Activated naive CD4-positive, alpha-beta T cell treated with anti-CD3 and anti-CD28 coated beads, Interleukin-2, amount 50 U/mL, for 24 hours (primary cell): ENCODE measurements at regions not wholly inside any gene's neighbourhood (a gene's known extent, or its start where the extent isn't known, plus 50 kb on each side); places are given as distances from the start of the nearest gene placed in this dataset.
"Not testable (repeated sequence)": the region's sequence is repeated elsewhere in the genome, so short reads cannot be mapped to it uniquely, and the experiment has no call there.

Source experiments
- H3K27ac Mint-ChIP-seq: one replicate; pipeline ENCODE4 v1.8.0; 2021; ENCODE audit warnings: mild to moderate bottlenecking, mixed read lengths
- H3K27me3 Mint-ChIP-seq: one replicate; pipeline ENCODE4 v1.8.0; 2021; ENCODE audit warnings: mixed read lengths
- H3K36me3 Mint-ChIP-seq: one replicate; pipeline ENCODE4 v1.8.0; 2021; ENCODE audit warnings: mixed read lengths
- H3K4me1 Mint-ChIP-seq: one replicate; pipeline ENCODE4 v1.8.0; 2021; ENCODE audit warnings: mixed read lengths
- H3K4me3 Mint-ChIP-seq: one replicate; pipeline ENCODE4 v1.8.0; 2021; ENCODE audit warnings: mild to moderate bottlenecking, mixed read lengths
- H3K9me3 Mint-ChIP-seq: one replicate; pipeline ENCODE4 v1.8.0; 2021; ENCODE audit warnings: mixed read lengths

GRCh38 chr22:11253000-11253511, 4274.9 kb upstream of the OR11H1 start:
- H3K4me1 Mint-ChIP-seq, result no peaks in the 10 kb centered on the region
- no peaks in the 10 kb centered on the region for H3K27me3 Mint-ChIP-seq
- no peak overlapping the region for H3K27ac Mint-ChIP-seq
- no peak overlapping the region for H3K4me3 Mint-ChIP-seq
- no peaks in the 10 kb centered on the region for H3K9me3 Mint-ChIP-seq
- no peaks in the 10 kb centered on the region for H3K36me3 Mint-ChIP-seq

- H3K4me1 Mint-ChIP-seq, H3K27ac Mint-ChIP-seq, H3K27me3 Mint-ChIP-seq, H3K36me3 Mint-ChIP-seq, H3K9me3 Mint-ChIP-seq, H3K4me3 Mint-ChIP-seq: not testable (repeated sequence)
These were observed 4257.0 kb upstream of the OR11H1 start for GRCh38 chr22:11270981-11271380.

- H3K27ac Mint-ChIP-seq, H3K36me3 Mint-ChIP-seq, H3K27me3 Mint-ChIP-seq, H3K9me3 Mint-ChIP-seq, H3K4me1 Mint-ChIP-seq, H3K4me3 Mint-ChIP-seq: not testable (repeated sequence)
These were observed 4242.7 kb upstream of the OR11H1 start for GRCh38 chr22:11285116-11285838.

- not testable (repeated sequence) for H3K4me3 Mint-ChIP-seq
These were observed 4242.2 kb upstream of the OR11H1 start for GRCh38 chr22:11285839-11286205.

GRCh38 chr22:11288246-11289220, 4239.5 kb upstream of the OR11H1 start:
- H3K9me3 Mint-ChIP-seq, result peaks cover 22% of the 10 kb centered on the region
- H3K27me3 Mint-ChIP-seq, H3K36me3 Mint-ChIP-seq: not testable (repeated sequence)

More at GRCh38 chr22:11285839-11286205, 4242.2 kb upstream of the OR11H1 start:
- not testable (repeated sequence) for H3K9me3 Mint-ChIP-seq, H3K27ac Mint-ChIP-seq, H3K4me1 Mint-ChIP-seq, H3K27me3 Mint-ChIP-seq, H3K36me3 Mint-ChIP-seq

GRCh38 chr22:11298126-11298893, 4229.7 kb upstream of the OR11H1 start:
- H3K9me3 Mint-ChIP-seq, result peaks cover 26% of the 10 kb centered on the region
- not testable (repeated sequence) for H3K27ac Mint-ChIP-seq

More at GRCh38 chr22:11288246-11289220, 4239.5 kb upstream of the OR11H1 start:
- H3K27ac Mint-ChIP-seq, H3K4me3 Mint-ChIP-seq, H3K4me1 Mint-ChIP-seq: not testable (repeated sequence)

GRCh38 chr22:11302427-11302826, 4225.6 kb upstream of the OR11H1 start:
- not testable (repeated sequence) for H3K27me3 Mint-ChIP-seq, H3K4me3 Mint-ChIP-seq, H3K4me1 Mint-ChIP-seq, H3K36me3 Mint-ChIP-seq, H3K27ac Mint-ChIP-seq
- peaks cover 33% of the 10 kb centered on the region for H3K9me3 Mint-ChIP-seq

More at GRCh38 chr22:11298126-11298893, 4229.7 kb upstream of the OR11H1 start:
- not testable (repeated sequence) for H3K4me1 Mint-ChIP-seq, H3K27me3 Mint-ChIP-seq, H3K36me3 Mint-ChIP-seq, H3K4me3 Mint-ChIP-seq

- not testable (repeated sequence) for H3K4me3 Mint-ChIP-seq, H3K27ac Mint-ChIP-seq, H3K27me3 Mint-ChIP-seq, H3K36me3 Mint-ChIP-seq, H3K4me1 Mint-ChIP-seq
- peaks cover 33% of the 10 kb centered on the region for H3K9me3 Mint-ChIP-seq
These were observed 4225.1 kb upstream of the OR11H1 start for GRCh38 chr22:11302904-11303303.

GRCh38 chr22:11305179-11305578, 4222.8 kb upstream of the OR11H1 start:
- H3K27me3 Mint-ChIP-seq, H3K4me1 Mint-ChIP-seq, H3K27ac Mint-ChIP-seq, H3K4me3 Mint-ChIP-seq, H3K36me3 Mint-ChIP-seq: not testable (repeated sequence)
- H3K9me3 Mint-ChIP-seq, result peaks cover 22% of the 10 kb centered on the region

GRCh38 chr22:11306933-11307518, 4221.0 kb upstream of the OR11H1 start:
- H3K36me3 Mint-ChIP-seq, H3K4me3 Mint-ChIP-seq, H3K27me3 Mint-ChIP-seq, H3K27ac Mint-ChIP-seq, H3K4me1 Mint-ChIP-seq: not testable (repeated sequence)
- peaks cover 26% of the 10 kb centered on the region for H3K9me3 Mint-ChIP-seq

- Mint-ChIP-seq H3K4me3 (no peak overlapping the region), H3K9me3 (peaks cover 20% of the 10 kb centered on the region), H3K27ac (no peak overlapping the region), H3K36me3 (no peaks in the 10 kb centered on the region), H3K4me1 (no peaks in the 10 kb centered on the region), H3K27me3 (no peaks in the 10 kb centered on the region)
These were observed 4220.0 kb upstream of the OR11H1 start for GRCh38 chr22:11307998-11308397.

- H3K27ac Mint-ChIP-seq, H3K36me3 Mint-ChIP-seq: not testable (repeated sequence)
These were observed 4218.2 kb upstream of the OR11H1 start for GRCh38 chr22:11309777-11310176.

GRCh38 chr22:11310647-11311046, 4217.3 kb upstream of the OR11H1 start:
- H3K9me3 Mint-ChIP-seq, result peaks cover 21% of the 10 kb centered on the region
- H3K4me1 Mint-ChIP-seq, H3K27me3 Mint-ChIP-seq, H3K36me3 Mint-ChIP-seq, H3K27ac Mint-ChIP-seq, H3K4me3 Mint-ChIP-seq: not testable (repeated sequence)

More at GRCh38 chr22:11309777-11310176, 4218.2 kb upstream of the OR11H1 start:
- H3K4me1 Mint-ChIP-seq, H3K27me3 Mint-ChIP-seq, H3K4me3 Mint-ChIP-seq: not testable (repeated sequence)
- H3K9me3 Mint-ChIP-seq, result peaks cover 20% of the 10 kb centered on the region

- not testable (repeated sequence) for H3K27ac Mint-ChIP-seq, H3K4me3 Mint-ChIP-seq, H3K4me1 Mint-ChIP-seq, H3K36me3 Mint-ChIP-seq, H3K27me3 Mint-ChIP-seq
- H3K9me3 Mint-ChIP-seq, result peaks cover 26% of the 10 kb centered on the region
These were observed 4215.4 kb upstream of the OR11H1 start for GRCh38 chr22:11312640-11313039.

- not testable (repeated sequence) for H3K4me3 Mint-ChIP-seq, H3K36me3 Mint-ChIP-seq, H3K4me1 Mint-ChIP-seq, H3K27me3 Mint-ChIP-seq, H3K27ac Mint-ChIP-seq
- H3K9me3 Mint-ChIP-seq, result peaks cover 26% of the 10 kb centered on the region
These were observed 4214.8 kb upstream of the OR11H1 start for GRCh38 chr22:11313040-11313759.
